ENCODE measurements at regions not wholly inside any gene's neighbourhood (a gene's known extent, or its start where the extent isn't known, plus 50 kb on each side); places are given as distances from the start of the nearest gene placed in this dataset.
A peak's percentile ranks its signal among the peaks of the same experiment; 100 is the strongest.
"Not testable (repeated sequence)": the region's sequence is repeated elsewhere in the genome, so short reads cannot be mapped to it uniquely, and the experiment has no call there.

DNA sequence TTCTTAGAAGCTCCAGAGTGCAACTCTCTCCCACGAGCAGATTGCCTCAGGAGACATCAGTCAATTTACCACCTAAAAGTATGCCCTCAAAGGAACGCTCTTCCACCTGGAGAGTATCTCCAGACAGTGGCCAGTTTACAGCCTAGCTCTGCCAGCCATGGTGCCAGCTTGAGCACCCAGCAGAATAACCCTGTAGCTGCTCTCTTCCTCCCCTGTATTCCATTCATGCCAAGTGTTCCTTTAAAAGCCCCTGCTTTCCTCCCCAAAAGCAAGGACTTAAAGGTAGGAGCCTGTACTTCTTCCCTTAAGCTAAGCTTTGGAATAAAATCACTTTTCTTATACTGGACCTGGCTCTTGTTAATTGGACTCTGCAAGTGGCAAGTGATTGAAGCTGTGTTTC is 245.4 kb upstream of the TMEM132C start:
- DNase-seq (ENCODE audit: low spot score) = no peak

DNA sequence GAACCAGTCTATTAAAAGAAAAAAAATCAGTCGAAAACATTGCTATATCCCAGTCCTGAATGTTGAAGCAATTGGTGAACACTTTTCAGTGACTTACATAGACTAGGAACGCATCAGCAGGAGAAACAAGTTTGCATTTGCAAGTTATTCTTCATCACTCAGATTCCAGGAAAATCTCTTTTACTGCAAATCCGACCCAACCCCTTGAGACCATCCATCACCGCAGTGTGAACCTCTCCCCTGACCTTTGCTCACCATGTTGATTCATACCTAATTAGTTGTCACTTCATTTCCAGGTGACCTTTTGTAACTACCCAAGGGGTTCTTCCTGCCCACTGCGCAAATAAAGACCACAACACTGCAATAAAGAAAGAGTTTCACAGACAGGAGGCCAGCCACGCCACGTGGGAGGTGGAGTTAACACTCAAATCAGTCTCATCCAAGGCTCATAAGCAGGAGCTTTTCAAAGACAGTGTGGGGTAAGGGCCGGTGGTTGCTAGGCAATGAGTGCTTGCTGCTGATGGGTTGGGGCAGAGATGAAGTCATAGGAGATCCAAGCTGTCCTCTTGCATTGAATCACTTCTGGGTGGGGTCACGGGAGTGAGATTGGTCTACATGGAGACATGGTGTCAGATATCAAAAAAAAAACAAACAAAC is 241.3 kb upstream of the TMEM132C start:
- DNase-seq (ENCODE audit: low spot score) = no peak

DNA sequence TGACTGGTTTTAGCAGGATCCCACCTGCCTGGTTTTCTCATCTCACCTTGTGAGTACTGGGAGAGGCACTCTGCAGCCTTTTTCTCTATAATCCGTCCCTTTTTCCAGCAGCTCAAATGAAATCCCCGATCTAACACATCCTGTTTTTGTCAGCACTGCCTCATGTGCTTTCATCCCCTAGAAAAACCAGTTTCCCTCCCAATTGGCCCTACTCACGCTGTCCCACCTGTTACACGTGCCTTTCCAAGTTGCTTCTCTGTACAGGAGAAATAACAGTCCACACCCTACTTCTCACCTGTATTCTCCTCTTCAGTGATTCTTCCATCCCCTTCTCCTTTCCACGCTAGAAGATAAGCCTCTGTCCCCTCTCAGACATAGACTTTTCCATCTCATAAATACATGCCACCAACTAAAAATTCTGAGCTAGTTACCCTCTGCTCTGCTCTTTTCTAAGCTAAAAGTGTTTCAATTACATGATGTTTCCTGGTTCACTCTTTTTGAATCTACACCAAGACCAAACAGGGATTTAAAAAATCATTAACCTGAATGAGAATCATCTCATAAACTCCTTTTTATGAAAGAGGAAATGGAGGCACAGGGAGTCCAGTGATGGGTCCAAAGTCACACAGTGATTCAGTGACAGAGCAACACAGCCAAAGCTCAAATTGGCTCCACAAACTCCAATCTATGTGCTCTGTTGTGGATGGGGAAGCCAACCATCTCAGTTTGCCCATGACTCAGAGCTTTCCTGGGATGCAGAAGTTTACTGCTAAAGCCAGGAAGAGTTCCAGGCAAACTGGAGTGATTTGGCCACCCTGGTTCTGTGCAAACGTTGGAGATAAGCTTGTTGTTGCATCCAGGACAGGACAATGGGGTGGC is 240.0 kb upstream of the TMEM132C start:
- DNase-seq (ENCODE audit: low spot score) = no peak

DNA sequence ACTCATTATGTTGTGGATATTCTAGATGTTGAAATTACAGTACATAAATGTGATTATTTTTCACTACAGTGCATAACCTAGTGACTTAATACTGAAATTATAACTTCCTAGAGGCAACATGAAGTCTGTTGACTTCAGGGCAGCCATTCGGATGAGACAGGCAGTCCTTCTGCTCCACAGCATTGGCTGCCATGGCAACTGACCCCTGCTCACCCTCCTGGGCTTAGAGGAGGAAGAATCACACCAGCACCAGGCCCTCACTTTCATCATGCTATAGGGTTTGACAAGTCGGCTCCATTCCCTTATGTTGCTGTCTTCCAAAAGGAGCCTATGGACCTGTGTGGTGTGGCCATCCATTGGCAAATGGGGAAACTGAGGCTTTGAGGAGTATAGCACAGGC is 233.5 kb upstream of the TMEM132C start:
- DNase-seq (ENCODE audit: low spot score) = no peak

DNA sequence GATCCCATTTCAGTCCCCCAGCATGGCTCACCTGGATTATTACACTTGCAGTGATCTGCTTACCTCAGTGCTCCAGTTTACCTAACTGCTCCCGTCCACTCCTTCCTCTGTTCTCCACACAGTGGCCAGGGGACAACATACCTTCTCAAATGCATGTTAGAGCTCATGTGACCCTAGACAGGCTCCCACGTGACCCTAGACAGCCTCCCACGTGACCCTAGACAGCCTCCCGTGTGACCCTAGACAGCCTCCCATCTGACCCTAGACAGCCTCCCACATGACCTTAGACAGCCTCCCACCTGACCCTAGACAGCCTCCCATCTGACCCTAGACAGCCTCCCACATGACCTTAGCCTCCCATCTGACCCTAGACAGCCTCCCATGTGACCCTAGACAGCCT is 226.0 kb upstream of the TMEM132C start:
- no peak for DNase-seq (ENCODE audit: low spot score)

DNA sequence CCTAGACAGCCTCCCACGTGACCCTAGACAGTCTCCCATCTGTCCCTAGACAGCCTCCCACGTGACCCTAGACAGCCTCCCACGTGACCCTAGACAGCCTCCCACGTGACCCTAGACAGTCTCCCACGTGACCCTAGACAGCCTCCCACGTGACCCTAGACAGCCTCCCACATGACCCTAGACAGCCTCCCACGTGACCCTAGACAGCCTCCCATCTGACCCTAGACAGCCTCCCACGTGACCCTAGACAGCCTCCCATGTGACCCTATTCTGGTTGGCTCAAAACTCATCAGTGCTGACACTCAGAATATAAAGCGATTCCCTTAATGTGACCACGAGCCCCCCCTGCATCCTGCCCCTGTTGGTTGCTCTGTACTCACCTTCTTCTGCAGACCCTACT is 224.7 kb upstream of the TMEM132C start:
- DNase-seq (ENCODE audit: low spot score) = not testable (repeated sequence)

DNA sequence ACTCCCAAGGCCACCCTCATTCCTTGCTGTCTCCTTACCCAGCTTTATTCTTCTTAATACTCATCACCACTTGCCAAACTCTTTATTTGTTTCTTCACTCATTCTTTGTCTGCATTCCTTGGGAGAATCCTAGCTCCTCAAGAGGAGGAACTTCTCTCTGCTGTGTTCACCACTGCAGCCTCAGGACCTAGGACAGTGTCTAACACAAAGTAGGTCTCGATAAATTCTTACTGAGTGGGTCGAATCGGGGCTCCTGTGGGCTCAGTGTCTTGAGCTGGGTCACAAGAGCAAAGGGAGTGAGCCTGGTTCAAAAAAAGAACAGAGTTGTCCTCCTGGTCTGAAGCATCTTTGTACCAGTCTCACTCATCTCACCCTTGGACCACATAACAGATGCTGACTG is 224.1 kb upstream of the TMEM132C start:
- no peak for DNase-seq (ENCODE audit: low spot score)

DNA sequence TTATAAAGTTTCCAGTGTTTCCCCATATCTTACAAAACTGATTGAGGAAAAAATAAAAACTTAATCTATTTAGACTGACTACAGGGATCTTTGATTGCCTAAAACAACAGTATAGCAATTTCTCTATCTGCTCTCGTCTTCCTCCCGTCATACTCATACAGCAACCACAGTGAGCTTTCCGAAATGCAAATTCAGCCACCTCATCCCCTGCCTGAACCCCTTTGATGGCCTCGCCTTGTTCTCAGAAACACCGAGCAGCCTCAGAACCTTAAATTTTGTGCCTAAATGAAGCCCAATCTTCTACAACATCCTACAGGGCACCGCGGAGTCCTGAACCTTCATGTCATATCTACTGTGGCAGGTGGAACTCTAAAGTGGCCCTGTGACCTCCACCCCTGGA is 223.7 kb upstream of the TMEM132C start:
- DNase-seq (ENCODE audit: low spot score) = no peak

DNA sequence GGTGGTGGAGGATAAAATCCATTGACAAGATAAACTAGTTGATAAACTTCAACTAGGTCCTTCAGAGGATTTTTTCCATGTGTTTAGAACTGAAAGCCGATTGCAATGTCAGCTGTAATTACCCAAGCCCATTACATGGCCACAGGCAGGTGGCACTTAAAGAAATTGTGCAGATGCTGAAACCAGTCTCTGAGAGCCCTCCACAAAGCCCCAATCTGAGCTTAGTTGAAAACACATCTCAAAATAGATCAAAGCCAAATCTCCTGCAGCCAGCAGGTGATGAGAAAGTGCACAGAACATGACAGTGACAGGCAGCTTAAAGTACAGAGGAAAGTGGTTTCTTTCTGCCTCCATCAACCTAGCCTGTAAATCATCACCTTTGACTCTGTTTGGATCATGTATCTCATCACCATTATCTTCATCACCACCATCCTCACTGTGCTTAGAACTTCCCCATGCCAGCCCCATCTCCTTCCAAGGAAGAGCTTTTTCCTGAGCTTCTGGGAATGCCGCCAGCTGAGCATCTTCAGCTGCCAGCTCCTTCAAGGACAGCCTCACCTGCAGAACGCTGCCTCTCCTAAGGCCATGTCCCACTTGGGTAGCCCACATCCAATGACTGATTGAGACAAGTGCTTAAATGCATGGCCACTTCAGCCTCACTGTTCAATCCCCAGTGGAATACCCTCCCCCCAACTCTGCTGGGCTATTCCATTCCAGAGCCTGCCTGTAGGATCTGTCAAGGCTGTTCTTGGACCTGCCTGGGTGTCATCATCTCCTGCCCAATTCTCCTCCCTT is 219.5 kb upstream of the TMEM132C start:
- DNase-seq (ENCODE audit: low spot score) = no peak

DNA sequence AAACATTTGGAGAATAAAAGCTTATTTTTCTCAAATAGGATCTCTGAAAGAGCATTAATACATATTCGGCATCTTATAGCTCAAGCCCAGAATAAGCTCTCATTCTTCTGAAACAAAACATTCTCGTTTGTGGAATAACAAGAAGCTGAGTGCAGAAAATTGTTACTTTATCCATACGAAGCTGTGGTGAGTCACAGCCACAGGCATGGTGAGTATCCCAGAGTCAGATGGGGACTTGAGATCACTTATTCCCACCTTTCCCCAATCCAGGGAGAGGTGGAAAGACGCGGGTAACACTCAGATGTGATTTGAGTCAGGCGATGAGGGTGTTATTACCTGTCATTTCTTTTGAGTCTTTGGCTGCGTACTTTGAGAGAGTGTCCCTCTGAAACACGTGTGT is 214.6 kb upstream of the TMEM132C start:
- DNase-seq (ENCODE audit: low spot score) = no peak

DNA sequence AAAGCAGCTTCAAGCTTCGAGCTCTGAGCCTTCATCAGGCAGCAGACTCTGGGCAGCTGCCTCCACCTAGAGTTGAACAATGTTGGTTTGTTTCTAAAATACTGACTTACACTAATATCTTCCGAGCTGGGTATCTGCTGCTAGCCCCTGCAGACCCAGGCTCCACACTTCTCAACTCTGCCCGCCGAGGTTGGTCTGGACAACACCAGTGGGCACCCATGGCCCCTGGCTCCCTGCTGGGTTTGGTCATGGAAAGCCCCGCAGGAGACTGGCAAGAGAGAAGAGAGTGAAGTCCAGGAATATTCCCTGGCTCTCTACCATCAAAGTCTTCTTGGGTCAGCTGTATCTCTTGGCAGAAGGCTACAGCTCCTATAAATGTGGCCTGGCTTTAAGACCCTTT is 214.2 kb upstream of the TMEM132C start:
- DNase-seq (ENCODE audit: low spot score) = no peak

DNA sequence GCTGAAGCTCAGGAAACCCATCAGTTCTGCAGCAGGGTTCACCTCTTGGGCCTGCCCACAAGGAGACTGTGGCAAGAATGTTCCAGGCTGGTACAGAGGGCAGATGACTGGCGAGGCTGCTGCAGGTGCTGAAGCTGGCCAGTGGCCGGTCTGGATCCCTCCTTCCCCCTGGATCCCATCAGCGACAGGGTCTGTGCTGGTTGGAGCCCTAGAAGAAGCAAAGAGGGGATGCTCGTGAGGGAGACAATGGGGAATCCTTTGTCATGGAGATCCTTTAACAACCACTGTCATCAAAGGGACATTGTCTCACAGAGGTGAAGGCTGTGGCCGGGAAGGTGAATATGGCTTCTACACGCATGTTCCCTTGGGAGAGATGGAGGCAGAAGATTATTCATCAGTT is 211.4 kb upstream of the TMEM132C start:
- no peak for DNase-seq (ENCODE audit: low spot score)

DNA sequence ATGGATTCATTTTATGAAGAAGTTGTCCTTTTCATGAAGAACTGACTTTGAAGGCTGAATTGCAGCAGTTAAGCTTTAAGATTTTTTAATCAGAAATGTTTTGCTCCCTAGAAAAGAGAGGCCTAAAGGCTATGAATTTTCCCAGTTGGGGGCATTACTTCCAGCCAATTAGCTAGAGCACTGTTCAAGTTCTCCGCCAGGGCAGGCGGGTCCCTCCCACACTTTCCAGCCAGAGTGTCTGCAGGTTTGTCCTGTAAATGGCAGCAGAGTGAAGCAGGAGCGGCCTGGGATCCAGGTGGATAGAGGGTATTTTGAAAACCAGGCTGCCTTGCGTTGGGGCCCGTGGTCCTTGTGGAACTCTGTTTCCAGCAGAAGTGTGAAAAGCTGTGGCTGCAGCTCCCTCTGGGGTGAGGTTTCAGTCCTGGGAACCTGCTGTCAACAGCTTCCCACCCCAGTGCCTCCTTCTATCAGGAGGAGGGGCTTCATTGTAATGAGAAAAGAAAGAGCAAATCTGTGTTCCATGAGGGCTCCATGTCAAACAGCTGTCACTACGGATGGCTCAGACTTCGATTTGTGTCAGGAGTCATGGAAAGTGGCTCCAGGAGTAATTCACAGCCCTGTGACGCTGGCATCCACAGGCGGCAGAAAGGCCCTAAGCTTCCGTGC is 210.7 kb upstream of the TMEM132C start:
- no peak for DNase-seq (ENCODE audit: low spot score)

DNA sequence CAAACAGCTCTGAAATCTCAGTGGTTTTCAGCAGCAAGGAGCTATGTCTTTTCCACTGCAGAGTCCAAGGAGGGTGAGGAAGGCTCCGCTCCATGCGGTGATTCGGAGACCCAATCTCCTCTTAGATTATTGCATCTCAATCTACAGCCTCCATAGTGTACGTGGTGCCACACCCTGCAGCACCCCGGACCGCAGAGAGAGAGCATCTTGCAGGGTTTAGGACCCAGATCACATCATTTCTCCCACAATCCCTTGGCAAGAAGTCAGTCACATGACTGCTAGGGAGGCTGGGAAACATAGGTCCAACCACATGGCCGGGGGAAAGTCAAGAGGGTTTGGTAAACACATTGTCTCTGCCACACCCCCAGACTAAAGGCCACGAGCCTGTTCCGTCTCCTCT is 209.4 kb upstream of the TMEM132C start:
- DNase-seq (ENCODE audit: low spot score) = no peak

DNA sequence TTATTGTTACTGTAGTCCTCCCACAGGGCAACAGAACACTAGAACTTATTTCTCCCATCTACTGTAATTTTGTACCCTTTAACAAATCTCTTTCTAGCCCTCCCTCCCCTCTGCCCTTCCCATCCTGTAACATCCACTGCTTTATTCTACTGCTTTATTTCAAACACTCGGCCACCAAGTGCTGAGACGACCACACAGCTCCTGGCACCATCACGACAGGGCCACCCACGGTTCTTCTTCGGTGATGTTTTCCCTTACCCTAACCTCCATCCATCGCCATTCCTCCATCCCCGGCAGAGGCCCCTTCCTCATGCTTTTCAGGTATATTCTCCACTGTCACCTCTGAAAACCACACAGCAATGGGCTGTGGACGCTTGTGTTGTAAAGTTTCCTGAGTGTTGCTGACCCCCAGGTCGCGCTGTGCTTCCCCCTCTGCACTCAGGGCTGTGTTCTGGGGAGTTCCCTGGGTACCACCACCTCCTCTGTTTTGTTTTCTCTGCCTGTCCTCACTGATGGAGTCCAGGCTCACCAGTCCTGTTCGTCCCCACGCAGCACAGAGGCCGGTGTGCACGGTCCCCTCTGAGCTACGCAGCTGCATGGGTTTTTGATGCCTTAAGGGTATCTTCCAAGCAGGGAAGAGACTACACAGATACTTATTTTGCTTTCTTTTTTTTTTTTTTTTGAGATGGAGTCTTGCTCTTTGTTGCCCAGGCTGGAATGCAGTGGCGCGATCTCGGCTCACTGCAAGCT is 207.2 kb upstream of the TMEM132C start:
- DNase-seq (ENCODE audit: low spot score) = no peak

DNA sequence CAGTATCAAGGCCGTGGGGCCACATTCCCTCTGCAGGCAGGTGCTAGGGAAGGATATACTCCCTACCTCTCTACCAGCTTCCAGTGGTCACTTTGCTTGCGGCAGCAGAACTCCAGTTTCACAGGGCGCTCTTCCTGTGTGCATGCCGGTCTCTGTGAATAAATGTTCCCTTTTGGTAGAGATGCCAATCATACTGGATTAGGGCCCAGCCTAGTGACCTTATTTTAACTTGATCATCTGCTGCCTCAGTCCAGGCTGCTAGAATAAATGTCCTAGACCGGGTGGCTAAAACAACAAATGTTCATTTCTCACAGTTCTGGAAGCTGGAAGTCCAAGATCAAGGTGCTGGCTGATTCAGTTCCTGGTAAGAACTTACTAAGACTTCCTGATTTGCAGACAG is 198.8 kb upstream of the TMEM132C start:
- DNase-seq (ENCODE audit: low spot score) = no peak

DNA sequence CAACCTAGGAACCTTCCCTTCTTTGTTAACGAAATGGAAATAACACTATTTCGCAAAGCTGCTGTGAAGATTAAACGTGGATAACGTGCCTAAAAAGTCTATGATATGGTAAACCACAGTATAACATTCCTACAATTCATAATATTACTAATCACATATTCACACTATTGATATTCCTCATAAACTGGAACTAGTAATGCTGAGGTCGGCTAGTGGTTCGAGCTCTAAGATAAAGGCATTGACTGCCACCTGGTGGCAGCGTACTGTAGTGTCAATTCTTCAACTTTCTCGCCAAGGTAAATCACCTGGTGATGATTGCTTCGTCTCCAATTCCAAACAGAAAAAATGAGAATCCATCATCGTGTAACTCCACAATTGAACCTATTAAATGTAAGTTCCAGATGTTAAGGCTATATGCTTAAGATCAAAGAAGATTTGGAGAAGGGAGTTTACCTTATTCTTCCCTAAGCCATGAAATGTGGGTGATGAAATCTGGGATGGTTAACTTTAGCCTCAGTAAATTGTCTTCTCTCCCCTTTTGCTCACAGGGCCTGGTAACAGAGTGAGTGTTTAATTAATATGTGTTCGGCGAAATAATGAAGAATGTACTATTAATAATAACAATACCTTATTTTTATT is 197.5 kb upstream of the TMEM132C start:
- peak; percentile 16 for DNase-seq (ENCODE audit: low spot score)

DNA sequence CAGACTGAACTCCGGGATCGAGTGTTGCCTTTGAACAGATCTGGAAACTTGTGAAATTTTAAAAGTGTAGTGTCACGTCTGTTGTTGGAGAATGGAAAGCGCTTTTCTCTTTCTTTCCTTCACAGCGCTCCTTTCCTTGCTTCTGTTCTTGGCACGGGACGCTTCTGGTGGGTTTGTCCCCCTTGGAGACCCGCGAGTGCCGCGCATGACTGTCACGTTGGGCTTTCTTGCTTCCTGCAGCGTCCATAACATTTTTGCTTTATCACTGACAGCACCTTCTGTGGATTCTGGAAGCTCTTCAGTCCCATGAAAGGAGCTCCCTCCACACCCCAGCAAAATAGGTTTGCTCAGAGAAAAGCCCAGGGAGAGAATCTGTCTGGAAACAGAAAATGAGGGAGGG is 193.0 kb upstream of the TMEM132C start:
- no peak for DNase-seq (ENCODE audit: low spot score)

DNA sequence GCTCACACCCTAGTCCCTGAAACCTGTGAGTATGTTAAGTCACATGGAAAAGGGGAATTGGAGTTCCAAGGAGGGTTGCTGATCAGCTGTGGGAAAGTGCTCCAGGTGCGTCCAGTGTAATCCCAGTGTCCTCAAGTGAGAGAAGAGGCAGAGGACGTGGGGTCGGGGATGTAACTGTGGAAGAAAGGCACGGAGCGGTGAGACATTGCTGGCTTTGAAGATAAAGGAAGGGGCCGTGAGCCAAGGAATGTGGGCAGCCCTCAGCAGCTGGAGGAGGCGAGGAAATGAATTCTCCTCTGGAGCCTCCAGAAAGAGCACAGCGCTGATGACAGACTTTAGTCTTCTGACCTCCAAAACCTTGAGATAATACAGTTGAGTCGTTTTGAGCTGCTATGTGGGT is 191.6 kb upstream of the TMEM132C start:
- no peak for DNase-seq (ENCODE audit: low spot score)

DNA sequence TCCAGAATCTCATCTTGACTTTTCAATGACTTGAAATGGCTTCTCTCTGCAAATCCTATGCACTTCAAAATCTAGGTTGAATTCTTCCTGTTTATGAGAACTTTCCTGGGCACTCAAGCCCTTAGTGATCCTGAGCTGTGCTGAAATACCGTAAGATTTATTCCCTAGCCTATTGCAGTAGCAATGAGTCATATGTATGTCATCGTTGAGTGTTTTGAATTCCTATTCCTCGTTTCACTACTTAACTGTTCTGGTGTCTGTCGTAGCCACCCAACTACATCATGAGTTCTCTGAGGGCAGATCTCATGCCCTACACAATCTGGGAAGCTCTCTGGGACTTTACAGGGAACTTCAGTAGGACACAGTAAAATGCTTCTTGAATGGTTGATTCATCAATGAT is 190.8 kb upstream of the TMEM132C start:
- no peak for DNase-seq (ENCODE audit: low spot score)
